AG10803 (cell line): ENCODE measurements at regions not wholly inside any gene's neighbourhood (a gene's known extent, or its start where the extent isn't known, plus 50 kb on each side); places are given as distances from the start of the nearest gene placed in this dataset.
"Not testable (repeated sequence)": the region's sequence is repeated elsewhere in the genome, so short reads cannot be mapped to it uniquely, and the experiment has no call there.

ENCODE experiments used
- DNase-seq: peaks from one replicate; pipeline ENCODE4 v3.0.0; 2010; ENCODE audit warnings: low read depth
- H3K4me3 ChIP-seq: 2 replicates; pipeline ENCODE4 v1.5.1; 2011; ENCODE audit warnings: mild to moderate bottlenecking, low read length, control low read depth
- CTCF ChIP-seq: conservative IDR thresholded peaks from 2 replicates; pipeline ENCODE4 v1.5.1; 2011; ENCODE audit warnings: mild to moderate bottlenecking, low read length, control low read depth, inconsistent platforms

- DNase-seq = no peak
- no peak for TF ChIP-seq CTCF
- no peak overlapping the region for H3K4me3 ChIP-seq
Measured at GRCh38 chr12:74595696-74596095, 58.1 kb downstream of the ATXN7L3B start.

GRCh38 chr12:74598819-74599218 is 61.2 kb downstream of the ATXN7L3B start:
- DNase-seq = no peak
- no peak for TF ChIP-seq CTCF
- no peak overlapping the region for H3K4me3 ChIP-seq

- H3K4me3 ChIP-seq = no peak overlapping the region
- DNase-seq = no peak
- no peak for TF ChIP-seq CTCF
Measured at GRCh38 chr12:74599932-74600331, 62.3 kb downstream of the ATXN7L3B start.

- DNase-seq, H3K4me3 ChIP-seq: not testable (repeated sequence)
Measured at GRCh38 chr12:74600817-74601216, 63.2 kb downstream of the ATXN7L3B start.

- TF ChIP-seq CTCF = no peak
- no peak overlapping the region for H3K4me3 ChIP-seq
- no peak for DNase-seq
Measured at GRCh38 chr12:74602881-74603672, 65.4 kb downstream of the ATXN7L3B start.

- no peak for DNase-seq
- TF ChIP-seq CTCF = no peak
- H3K4me3 ChIP-seq = no peak overlapping the region
Measured at GRCh38 chr12:74608231-74608775, 70.7 kb downstream of the ATXN7L3B start.

GRCh38 chr12:74610711-74611110 is 73.1 kb downstream of the ATXN7L3B start:
- no peak for DNase-seq
- no peak overlapping the region for H3K4me3 ChIP-seq
- TF ChIP-seq CTCF = no peak
